Retina (tissue), 1 donor: ENCODE measurements at regions not wholly inside any gene's neighbourhood (a gene's known extent, or its start where the extent isn't known, plus 50 kb on each side); places are given as distances from the start of the nearest gene placed in this dataset.

ENCODE experiments used
- DNase-seq: peaks from one replicate; pipeline ENCODE4 v3.0.0-alpha.2; 2016

DNA sequence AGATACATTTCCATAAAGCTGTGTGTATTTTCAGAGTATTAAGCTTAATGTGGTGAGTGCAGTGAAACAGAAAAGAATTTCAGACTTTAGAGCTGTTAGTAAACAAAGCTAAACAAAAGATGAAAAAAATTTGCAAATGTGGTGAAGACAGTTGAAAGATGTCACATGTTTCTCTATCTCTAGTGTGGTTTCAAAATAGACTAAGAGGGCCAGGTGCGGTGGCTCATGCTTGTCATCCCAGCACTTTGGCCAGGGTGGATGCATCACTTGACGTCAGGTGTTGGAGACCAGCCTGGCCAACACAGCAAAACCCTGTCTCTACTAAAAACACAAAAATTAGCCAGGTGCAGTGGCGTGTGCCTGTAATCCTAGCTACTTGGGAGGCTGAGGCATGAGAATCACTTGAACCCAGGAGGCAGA is 466.0 kb upstream of the NR2F2 start:
- DNase-seq = no peak

DNA sequence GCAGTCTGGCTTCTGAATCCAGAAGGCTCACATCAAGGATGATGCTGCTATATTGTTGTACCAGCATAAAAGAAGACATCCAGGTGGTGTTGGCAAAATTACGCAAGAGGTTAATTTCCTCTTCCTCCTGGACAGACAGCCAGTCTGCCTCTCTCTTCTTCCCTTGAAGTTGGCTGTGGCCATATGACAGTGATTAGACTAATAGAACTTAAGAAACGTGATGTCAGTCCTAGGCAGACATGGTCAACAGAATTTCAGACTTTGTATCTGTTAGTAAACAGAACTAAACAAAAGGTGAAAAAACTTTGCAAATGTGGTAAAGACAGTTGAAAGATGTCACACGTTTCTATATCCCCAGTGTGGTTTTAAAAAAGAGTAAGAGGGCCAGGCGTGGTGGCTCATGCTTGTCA is 465.2 kb upstream of the NR2F2 start:
- DNase-seq = no peak

DNA sequence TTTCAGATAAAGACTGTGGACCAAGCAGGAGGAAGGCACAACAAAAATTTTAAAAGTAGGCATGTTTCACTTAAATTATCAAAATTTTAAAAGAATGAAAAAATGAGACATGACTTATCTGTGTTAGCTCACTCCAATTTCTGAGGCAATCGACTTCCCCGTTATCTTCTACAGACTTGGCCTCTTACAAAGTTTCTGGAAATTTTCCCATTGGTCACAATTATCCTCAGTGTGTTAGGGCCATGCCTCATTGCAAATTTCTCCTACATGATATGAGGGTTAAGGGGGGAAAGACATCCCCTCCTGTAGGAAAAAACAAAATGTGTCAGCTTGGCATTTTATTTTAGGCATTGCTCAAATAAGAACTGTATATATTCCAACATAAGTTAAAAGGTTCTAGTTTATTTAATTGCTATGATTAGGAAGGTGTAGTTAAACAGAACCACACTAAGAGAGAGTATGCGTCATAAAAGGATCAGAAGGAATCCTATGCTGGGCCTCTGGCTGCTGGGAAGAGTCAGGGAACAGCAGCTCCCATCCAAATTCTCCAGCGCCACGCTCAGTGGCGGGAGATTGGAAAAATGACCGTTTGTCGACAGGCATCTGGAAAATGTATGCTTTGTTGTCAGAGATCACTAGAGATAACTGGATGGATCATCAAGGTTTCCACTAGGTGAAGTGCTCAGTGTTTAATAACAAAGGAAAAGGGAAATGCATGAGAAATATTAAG is 463.6 kb upstream of the NR2F2 start:
- DNase-seq = no peak

- DNase-seq = no peak
Observed at GRCh38 chr15:95868450-95868849, 462.1 kb upstream of the NR2F2 start.

GRCh38 chr15:95868970-95869369 is 461.5 kb upstream of the NR2F2 start:
- no peak for DNase-seq

GRCh38 chr15:95869920-95870319 is 460.6 kb upstream of the NR2F2 start:
- DNase-seq = peak; percentile 9

DNA sequence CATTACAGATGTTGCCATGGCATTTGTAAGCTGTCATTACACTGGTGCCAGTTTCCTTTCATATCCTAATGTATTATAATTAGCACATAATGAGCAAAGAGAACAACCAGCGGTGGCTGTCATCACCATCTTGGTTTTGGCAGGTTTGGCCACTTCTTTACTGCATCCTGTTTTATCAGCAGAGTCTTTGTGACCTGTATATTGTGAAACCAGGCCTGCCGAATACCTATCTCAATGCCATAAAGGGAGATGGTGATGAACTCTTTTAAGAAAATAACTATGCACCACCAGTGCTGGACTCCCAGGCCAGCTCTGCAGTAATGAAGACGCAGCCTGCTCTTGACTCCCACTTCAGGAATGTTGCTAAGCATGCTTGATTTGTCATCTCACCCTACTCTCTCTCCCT is 458.1 kb upstream of the NR2F2 start:
- DNase-seq = no peak

- DNase-seq = no peak
Observed at GRCh38 chr15:95874637-95875036, 455.9 kb upstream of the NR2F2 start.

DNA sequence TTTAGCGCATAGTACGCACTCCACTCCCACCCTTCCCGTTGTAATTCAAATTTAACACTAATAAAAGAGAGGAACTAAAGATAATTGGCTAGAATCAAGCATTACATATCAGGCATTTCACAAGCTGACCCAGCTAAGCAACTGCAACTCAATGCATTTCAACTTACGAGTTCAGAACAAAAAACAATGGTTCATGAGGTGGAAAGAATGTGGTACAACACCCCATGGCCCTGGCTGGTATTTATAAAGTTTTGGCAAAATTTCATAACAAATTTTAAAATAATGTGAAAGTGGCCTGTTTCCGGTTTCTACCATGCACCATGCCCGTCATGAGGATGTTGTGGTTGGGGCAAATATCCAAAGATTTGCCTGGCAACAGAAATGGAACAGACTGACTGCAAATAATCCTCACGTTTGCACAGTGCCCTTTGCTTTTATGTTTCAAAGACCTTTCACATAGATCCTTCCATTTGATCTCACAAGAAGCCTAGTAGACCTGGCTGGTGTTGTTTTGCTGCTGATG is 455.3 kb upstream of the NR2F2 start:
- DNase-seq = no peak

GRCh38 chr15:95880031-95880570 is 450.4 kb upstream of the NR2F2 start:
- DNase-seq = no peak

GRCh38 chr15:95880630-95881029 is 449.9 kb upstream of the NR2F2 start:
- no peak for DNase-seq

GRCh38 chr15:95883064-95883463 is 447.4 kb upstream of the NR2F2 start:
- DNase-seq = no peak

- DNase-seq = no peak
Observed at GRCh38 chr15:95884276-95884675, 446.2 kb upstream of the NR2F2 start.

DNA sequence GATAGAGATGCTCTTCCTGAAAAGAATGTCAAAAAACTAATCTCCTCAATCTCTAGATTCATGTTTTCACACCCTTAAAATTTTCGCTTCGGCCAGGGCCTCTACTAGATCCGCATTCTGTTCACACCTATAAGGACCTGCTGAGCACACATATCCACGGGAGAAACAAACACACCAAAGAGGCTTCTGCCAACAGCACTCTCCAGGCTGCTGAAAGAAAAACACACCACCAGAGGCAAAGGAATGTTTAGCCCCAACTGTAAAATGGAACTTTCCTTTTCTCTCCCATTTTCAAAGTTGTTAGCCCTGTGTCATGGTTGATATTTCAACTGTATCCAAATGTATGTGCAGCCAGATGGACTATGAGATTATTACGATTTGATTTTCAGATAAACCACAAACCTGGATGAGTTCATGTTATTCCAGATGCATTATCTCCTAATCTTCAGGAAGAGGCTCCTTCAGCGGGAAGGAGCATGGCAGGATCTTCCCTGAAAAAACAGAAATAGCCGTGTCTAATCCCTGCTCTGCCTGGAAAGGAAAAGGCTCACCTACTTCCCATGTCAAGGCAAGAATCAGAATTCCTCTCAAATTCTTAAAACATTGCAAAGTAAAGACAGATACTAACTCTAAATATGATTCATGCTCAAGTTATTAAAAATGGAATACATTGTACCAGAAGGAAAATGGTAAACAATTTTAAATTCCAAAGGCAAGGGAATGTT is 442.7 kb upstream of the NR2F2 start:
- no peak for DNase-seq

GRCh38 chr15:95888762-95889161 is 441.7 kb upstream of the NR2F2 start:
- no peak for DNase-seq

DNA sequence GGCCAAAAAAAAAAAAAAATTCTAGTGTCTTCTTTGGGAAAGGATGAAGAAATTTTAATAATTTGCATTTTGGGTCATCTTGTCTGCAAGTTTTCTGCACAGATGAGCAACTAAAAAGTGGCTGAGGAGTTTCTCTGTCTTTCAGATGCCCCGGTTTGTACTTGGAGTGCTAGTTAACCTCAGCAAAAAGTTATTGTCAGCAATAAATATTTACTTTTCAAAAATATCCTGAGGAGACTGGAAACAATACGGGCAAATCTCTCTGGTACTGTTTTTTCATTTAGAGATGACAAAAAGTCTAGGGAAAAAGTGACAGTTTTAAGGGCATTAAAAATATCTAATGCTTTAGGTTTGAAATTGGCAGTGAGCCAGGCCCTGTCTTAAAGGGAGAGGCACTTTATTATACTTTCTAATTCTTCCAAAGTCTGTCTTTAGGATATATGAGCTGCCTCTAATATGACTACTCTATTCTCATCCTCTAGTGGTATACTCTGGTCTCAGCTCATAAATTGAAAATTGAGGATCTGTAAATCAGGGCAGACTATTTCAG is 436.0 kb upstream of the NR2F2 start:
- no peak for DNase-seq

DNA sequence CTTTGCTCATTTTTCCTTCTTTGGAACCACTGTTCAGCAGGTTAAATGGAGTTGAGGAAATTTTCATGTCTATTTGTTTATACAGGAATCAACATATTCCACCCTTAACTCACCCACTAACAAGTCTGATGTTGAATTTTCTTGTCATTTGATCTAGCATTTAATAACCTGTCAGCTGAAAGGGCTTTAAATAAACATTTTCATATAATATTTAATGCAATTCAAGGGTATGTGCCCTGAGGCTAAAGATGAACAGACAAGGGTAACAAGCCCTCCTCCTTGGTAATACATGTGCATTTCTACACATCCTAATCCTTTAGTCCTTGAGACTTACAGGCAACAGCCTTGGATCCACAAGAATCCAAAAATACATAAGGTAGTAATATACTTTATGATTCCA is 435.0 kb upstream of the NR2F2 start:
- no peak for DNase-seq

GRCh38 chr15:95897651-95898050 is 432.8 kb upstream of the NR2F2 start:
- no peak for DNase-seq

DNA sequence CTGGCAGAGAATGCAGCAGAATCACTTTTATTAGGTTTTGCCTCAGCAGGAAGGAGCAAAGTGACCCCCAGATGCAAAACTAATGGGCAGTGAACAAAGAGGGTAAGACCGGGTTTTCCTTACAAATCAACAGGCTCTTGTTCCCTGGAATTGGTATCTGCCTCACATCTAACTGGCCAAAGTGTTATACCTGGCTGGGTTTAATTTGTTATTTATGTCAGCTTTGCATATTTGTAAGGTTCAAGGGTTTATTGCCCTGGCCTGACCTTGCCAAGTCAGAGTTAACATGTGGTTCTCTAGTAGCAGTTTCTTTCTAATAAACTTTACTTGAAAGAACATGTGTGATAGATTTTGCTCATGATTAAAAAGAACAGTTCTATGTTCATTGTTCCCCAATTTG is 431.7 kb upstream of the NR2F2 start:
- no peak for DNase-seq

DNA sequence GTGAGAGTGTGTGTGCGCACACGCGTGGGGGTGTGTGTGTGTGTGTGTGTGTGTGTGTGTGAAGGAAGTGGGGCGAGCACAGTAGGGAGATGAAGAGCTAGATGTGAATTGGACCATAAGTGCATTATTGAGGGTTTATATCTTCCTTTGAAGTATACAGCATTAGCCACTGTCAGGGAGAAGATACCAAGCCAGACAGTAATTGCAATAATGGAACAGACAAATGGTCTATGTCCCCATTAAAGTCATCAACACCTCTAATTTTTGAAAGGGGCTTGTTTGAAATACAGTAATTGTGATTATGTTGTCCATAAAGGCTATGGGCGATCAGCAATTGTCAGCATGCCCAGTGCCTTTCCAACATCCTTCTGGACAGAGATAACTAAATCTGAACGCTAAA is 429.2 kb upstream of the NR2F2 start:
- no peak for DNase-seq

- no peak for DNase-seq
Observed at GRCh38 chr15:95902606-95903005, 427.9 kb upstream of the NR2F2 start.

DNA sequence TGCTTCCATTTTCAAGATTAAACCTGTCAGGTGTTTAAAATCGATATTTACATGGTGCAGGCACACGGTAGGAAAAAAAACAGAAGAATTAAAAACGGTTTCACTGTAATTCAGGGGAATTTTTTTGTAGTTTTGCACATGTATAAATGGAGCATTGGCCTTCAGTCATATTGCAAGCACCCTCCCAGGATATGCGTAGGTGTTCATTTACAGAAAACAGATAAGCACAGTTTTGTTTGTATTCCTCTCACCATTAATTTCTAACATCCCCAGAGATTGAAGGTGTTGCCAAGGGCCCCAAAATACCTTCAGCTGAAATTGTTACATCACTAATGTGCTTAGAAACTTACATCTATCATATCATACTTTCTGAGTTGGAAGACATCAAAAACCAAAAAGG is 427.1 kb upstream of the NR2F2 start:
- DNase-seq = no peak

GRCh38 chr15:95910643-95911212 is 419.8 kb upstream of the NR2F2 start:
- DNase-seq = no peak
